ENCODE measurements at regions not wholly inside any gene's neighbourhood (a gene's known extent, or its start where the extent isn't known, plus 50 kb on each side); places are given as distances from the start of the nearest gene placed in this dataset.

DNA sequence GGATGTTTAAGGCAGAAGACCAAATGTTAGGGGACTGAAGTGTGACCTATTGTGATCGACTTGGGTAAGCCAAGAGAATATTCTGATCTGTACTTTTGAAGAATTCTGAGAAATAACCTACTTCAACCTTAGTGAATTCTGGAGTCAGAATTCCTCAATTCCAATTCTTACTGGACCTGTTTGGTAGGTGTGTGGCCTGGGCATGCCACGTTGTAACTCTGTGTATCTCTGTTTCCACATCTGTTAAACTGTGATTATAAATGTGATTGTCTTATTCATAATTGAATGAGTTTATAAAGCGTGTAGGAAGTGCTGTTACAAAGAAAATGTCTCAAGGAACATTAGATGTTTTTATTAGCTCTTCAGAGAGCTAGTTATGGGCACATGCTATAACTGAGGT is 64.5 kb downstream of the TUSC1 start:
- no peaks in the 10 kb centered on the region for H3K9me3 ChIP-seq
- H3K36me3 ChIP-seq, result no peaks in the 10 kb centered on the region
- H3K4me1 ChIP-seq (ENCODE audit: insufficient read depth), result no peaks in the 10 kb centered on the region
- DNase-seq, result no peak
- no peak for TF ChIP-seq POLR2A (IDR thresholded peaks at IDR 0.05)
- TF ChIP-seq, protein P1, sequence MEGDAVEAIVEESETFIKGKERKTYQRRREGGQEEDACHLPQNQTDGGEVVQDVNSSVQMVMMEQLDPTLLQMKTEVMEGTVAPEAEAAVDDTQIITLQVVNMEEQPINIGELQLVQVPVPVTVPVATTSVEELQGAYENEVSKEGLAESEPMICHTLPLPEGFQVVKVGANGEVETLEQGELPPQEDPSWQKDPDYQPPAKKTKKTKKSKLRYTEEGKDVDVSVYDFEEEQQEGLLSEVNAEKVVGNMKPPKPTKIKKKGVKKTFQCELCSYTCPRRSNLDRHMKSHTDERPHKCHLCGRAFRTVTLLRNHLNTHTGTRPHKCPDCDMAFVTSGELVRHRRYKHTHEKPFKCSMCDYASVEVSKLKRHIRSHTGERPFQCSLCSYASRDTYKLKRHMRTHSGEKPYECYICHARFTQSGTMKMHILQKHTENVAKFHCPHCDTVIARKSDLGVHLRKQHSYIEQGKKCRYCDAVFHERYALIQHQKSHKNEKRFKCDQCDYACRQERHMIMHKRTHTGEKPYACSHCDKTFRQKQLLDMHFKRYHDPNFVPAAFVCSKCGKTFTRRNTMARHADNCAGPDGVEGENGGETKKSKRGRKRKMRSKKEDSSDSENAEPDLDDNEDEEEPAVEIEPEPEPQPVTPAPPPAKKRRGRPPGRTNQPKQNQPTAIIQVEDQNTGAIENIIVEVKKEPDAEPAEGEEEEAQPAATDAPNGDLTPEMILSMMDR (IDR thresholded peaks at IDR 0.05), result no peak
- no peak for TF ChIP-seq EP300 (IDR thresholded peaks at IDR 0.05)
- H3K27ac ChIP-seq, result no peak overlapping the region
- intact Hi-C loops (cut with DNase I), result no loop called here
- 75 to 87% (median 76%) methylated on average over 3 of the region's 3 CpGs for WGBS, 3 donors
- no peaks in the 10 kb centered on the region for H3K27me3 ChIP-seq
- no peak overlapping the region for H3K4me3 ChIP-seq

DNA sequence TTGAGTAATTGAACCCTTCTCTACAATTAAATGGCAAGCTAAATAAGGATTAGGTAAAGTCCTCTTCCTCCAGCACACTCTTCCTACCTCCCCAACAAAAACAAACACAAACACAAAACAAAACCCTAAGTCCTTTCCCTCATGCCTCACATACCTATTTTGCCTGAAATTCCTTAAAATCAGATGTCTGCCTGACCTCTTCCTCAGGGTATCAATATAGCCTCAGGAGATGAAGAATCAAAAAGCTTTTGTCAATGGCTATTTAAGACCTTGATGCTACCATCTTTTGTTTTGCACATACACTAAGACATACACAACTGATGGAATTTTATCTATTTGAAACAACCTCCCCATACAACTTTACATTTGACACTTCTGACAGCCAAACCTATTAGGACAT is 75.1 kb downstream of the TUSC1 start:
- TF ChIP-seq, protein P1 (IDR thresholded peaks at IDR 0.05), result no peak
- no peak for TF ChIP-seq POLR2A (IDR thresholded peaks at IDR 0.05)
- TF ChIP-seq EP300 (IDR thresholded peaks at IDR 0.05), result no peak

DNA sequence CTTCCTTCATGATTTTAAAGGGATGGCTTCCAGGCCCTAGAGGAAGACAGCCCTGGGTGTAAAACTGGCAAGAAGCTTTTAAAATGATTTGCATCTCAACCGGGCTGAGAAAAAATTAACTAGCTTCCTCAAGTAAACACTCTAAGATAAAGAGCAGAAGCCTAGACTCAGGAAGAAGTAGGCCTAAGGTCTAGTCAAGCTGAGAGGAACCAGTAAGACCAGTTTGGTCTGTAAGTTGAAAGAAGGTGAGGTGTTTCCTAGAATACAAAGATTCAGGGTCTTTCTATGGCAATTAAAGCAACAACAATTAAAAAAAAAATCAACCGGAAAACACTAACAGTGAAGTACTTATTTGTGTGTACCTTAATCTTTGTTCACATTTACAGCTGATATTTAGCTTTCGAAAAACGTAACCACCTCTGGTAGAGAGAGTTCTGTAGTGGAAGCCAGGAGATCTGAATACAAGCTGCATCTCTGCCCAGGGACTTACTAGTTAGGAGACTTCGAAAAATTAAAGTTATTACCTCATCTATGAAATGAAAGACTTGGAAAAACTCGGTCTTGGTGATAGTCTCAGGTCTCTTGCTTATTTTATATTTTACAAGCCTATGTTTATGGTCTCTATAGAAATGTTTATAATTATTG is 75.7 kb downstream of the TUSC1 start:
- Histone ChIP-seq H3K36me3 (no peaks in the 10 kb centered on the region), H3K27ac (no peak overlapping the region), H3K4me3 (no peak overlapping the region), H3K4me1 (ENCODE audit: insufficient read depth) (no peaks in the 10 kb centered on the region), H3K27me3 (no peaks in the 10 kb centered on the region), H3K9me3 (no peaks in the 10 kb centered on the region)
- WGBS, 3 donors, result 75 to 76% (median 76%) methylated on average over 6 of the region's 6 CpGs
- TF ChIP-seq, protein P1 (IDR thresholded peaks at IDR 0.05), result no peak
- no peak for DNase-seq
- intact Hi-C loops (cut with DNase I), result no loop called here

More for the DNA sequence above, 75.1 kb downstream of the TUSC1 start:
- Histone ChIP-seq H3K27me3 (no peaks in the 10 kb centered on the region), H3K4me3 (no peak overlapping the region), H3K4me1 (ENCODE audit: insufficient read depth) (no peaks in the 10 kb centered on the region), H3K27ac (no peak overlapping the region), H3K9me3 (no peaks in the 10 kb centered on the region), H3K36me3 (no peaks in the 10 kb centered on the region)
- no peak for DNase-seq
- intact Hi-C loops (cut with DNase I), result no loop called here

DNA sequence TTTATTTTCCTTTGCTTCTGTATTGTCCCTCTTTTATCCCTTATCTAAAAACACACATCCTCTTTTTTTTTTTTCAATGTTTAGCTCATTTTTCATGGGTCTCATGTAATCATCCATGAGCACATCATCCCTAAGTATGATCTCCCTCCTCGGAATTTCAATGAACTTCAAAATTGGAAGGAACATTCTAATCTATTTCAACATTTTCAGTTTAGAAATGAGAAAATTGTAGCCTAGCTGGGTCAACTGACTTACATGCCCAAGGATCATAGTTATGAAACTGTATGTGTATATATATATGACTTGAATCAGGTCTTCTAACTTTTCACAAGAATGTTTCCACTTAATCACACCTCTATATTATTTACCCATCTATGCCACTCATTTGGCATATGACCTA is 77.7 kb downstream of the TUSC1 start:
- Histone ChIP-seq H3K27ac (no peak overlapping the region), H3K4me3 (no peak overlapping the region), H3K9me3 (no peaks in the 10 kb centered on the region), H3K36me3 (no peaks in the 10 kb centered on the region), H3K4me1 (ENCODE audit: insufficient read depth) (no peaks in the 10 kb centered on the region), H3K27me3 (no peaks in the 10 kb centered on the region)
- 45 to 87% (median 74%) methylated on average over 1 of the region's 1 CpG for WGBS, 3 donors
- TF ChIP-seq EP300 (IDR thresholded peaks at IDR 0.05) (no peak), POLR2A (IDR thresholded peaks at IDR 0.05) (no peak)
- TF ChIP-seq, protein P1 (IDR thresholded peaks at IDR 0.05), result no peak
- intact Hi-C loops (cut with DNase I), result no loop called here
- DNase-seq, result no peak
